BJ (cell line): ENCODE measurements at regions not wholly inside any gene's neighbourhood (a gene's known extent, or its start where the extent isn't known, plus 50 kb on each side); places are given as distances from the start of the nearest gene placed in this dataset.

ENCODE experiments used
- CTCF ChIA-PET: fragments of 350-600 bp; formaldehyde crosslinking; extraction: SDS; loops from one replicate; lab custom pipeline; 2021; ENCODE audit warnings: antibody characterized with exemption, inconsistent platforms; lab: Yijun Ruan, JAX
- POLR2A ChIA-PET: fragments of 300-600 bp; sonication (Branson Sonifier 250); formaldehyde crosslinking; extraction: SDS; loops from one replicate; lab custom pipeline; 2021; ENCODE audit warnings: antibody characterized with exemption; lab: Charles Lee
- DNase-seq: peaks from one replicate; pipeline ENCODE4 v3.0.0-alpha.2; 2011; ENCODE audit warnings: low read depth
- H3K27me3 ChIP-seq: 2 replicates; pipeline ENCODE4 v1.6.0; 2011; ENCODE audit warnings: low read length; ENCODE audit not compliant: control insufficient read depth, insufficient read depth
- H3K36me3 ChIP-seq: 2 replicates; pipeline ENCODE4 v1.5.1; 2011; ENCODE audit warnings: low read length; ENCODE audit not compliant: control insufficient read depth, insufficient read depth
- H3K4me3 ChIP-seq: 2 replicates; pipeline ENCODE4 v1.5.1; 2011; ENCODE audit warnings: low read depth, mild to moderate bottlenecking, control low read depth, low read length
- TF ChIP-seq, protein P1 (sequence below): IDR thresholded peaks from 2 replicates; pipeline ENCODE4 v1.5.1; 2011; ENCODE audit warnings: low read depth, mild to moderate bottlenecking, control low read depth, inconsistent platforms, low read length, moderate library complexity; ENCODE audit not compliant: insufficient read depth

DNA sequence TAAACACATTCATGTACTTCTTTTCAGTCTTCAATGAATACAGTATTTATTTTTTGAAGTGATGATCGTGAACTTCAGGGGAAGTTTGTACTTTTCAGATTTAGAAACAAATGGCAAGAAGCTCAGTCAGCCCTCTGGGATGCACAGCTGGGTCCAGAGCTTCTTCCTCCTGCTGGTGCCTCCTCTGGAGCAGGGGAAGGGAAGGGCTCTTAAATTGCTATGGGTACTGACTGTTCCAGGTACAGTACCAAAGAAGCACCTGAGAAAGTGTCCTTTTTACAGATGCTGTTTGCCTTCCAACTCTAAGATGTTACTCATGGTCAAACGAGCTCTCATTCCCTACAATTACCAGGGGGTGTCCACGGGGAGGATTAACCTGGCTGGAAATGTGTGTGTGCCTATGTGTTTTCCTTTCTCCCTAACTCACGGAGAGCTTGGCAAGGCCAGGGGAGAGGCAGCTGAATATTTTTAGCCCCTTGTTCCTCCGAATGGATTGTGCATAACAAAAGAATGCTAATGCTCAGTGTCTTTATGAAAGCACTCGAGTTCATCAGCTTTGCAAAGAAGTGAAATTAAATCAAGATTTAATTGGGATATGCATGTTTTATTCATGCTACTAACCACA, 313.7 kb upstream of the CADM1 start:
- TF ChIP-seq, protein P1, sequence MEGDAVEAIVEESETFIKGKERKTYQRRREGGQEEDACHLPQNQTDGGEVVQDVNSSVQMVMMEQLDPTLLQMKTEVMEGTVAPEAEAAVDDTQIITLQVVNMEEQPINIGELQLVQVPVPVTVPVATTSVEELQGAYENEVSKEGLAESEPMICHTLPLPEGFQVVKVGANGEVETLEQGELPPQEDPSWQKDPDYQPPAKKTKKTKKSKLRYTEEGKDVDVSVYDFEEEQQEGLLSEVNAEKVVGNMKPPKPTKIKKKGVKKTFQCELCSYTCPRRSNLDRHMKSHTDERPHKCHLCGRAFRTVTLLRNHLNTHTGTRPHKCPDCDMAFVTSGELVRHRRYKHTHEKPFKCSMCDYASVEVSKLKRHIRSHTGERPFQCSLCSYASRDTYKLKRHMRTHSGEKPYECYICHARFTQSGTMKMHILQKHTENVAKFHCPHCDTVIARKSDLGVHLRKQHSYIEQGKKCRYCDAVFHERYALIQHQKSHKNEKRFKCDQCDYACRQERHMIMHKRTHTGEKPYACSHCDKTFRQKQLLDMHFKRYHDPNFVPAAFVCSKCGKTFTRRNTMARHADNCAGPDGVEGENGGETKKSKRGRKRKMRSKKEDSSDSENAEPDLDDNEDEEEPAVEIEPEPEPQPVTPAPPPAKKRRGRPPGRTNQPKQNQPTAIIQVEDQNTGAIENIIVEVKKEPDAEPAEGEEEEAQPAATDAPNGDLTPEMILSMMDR: no peak
- Histone ChIP-seq H3K27me3 (no peaks in the 10 kb centered on the region), H3K4me3 (no peak overlapping the region), H3K36me3 (no peaks in the 10 kb centered on the region)
- CTCF ChIA-PET: interaction anchor here (0.7 kb wide), 1 partner anchor 12 kb away, joined by 3 read pairs; no protein-coding TSS in a partner anchor
- POLR2A ChIA-PET: no interaction called here
- DNase-seq: no peak

DNA sequence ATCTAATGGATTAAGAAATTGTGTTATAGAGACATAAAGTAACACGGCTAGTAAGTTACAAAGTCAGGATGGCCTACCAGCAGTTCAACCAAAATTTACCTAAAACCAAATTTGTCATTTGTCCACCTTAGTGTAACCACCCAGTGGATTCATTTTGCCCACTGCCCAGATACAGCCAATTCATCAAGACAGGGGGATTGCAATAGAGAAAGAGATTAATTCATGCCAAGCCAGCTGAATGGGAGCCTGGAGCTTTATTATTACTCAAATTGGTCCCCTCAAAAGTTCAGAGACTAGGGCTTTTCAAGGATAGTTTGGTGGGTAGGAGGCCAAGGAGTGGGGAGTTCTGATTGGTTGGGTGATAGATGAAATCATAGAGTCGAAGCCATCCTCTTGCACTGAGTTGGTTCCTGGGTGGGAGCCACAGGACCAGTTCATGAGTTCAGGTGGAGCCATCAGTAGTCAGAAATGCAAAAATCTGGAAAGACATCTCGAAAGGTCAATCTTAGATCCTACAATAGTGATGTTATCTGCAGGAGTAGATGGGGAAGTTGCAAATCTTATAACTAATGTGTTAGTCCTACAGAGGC, 304.2 kb upstream of the CADM1 start:
- ChIA-PET POLR2A (no interaction called here), CTCF (no interaction called here)
- TF ChIP-seq, protein P1: no peak
- H3K36me3 ChIP-seq: no peaks in the 10 kb centered on the region
- no peak for DNase-seq
- H3K27me3 ChIP-seq: no peaks in the 10 kb centered on the region
- H3K4me3 ChIP-seq: no peak overlapping the region

DNA sequence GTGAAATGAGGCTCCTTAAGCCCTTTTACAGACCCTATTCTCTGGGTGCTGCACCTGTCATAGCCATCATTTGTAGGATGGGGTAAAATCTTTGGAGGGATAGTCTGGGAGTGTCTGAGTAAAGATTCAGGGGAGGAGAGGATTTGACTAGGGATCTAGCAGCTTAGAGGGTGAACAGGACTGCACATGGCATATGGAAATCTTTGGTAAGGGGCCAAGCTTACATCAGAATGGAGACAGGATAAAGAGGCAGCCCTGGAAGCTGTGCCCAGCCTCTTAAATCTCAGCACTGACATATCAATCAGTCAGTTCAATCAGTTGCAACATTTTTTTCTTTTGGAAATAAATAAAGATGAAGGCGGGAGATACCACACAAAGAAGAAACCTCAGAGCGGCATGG, 301.8 kb upstream of the CADM1 start:
- ChIA-PET POLR2A (no interaction called here), CTCF (interaction anchor here (0.8 kb wide), 1 partner anchor 12 kb away, joined by 3 read pairs; no protein-coding TSS in a partner anchor)
- no peak overlapping the region for H3K4me3 ChIP-seq
- TF ChIP-seq, protein P1: no peak
- DNase-seq: no peak
- H3K36me3 ChIP-seq: no peaks in the 10 kb centered on the region
- H3K27me3 ChIP-seq: no peaks in the 10 kb centered on the region

DNA sequence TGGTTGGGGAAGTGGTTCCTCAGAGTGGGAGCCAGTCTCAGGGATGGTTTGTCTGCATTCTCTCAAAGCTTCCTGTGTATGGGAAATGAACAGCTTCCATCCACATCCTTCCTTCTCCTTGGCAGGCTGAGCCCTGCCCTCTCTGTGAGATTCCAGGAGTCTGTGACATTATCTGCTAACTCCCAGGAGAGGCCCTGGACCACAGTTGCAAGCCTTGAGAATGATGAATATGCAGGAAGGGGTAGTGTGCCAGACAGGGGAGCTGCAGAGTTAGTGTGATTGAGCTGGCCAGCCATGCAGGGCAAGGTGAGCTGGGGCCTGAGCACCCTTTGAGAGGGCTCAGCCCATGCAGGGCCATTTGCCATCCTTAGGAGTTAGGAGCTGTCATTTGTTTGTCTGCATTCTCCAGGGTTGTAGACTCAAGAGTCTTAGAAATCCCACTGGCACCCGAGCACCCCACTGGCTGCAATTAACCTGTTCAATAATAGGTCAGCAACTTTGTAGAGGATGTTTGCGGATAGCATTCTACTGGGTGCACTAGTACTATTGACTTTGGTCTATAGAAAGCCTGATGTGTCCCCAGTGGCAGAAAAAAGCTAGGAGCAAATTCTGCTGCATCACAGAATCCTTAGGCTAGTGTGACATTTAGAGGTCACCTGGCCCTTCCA, 299.0 kb upstream of the CADM1 start:
- Histone ChIP-seq H3K36me3 (no peaks in the 10 kb centered on the region), H3K27me3 (no peaks in the 10 kb centered on the region), H3K4me3 (no peak overlapping the region)
- no peak for DNase-seq
- TF ChIP-seq, protein P1: no peak
- ChIA-PET CTCF (no interaction called here), POLR2A (no interaction called here)

DNA sequence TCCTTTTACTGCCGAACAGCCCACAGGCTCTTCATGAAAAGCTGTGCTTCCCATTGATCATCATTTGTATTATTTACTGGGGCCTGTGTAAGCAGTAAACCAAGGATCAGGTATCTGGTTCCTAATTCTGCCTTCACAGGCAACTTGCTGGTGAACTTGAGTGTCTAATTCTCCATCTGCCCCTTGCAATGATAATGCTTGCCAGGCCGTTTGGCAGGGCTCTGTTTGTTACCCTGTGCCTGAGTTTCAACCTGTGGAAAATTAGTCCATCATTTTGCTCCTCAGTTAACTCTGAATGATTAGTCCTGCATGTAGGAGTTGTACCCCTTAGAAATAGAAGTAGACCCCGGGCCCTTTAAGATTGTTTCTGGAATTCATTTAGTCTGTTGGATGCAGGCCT, 298.4 kb upstream of the CADM1 start:
- DNase-seq: no peak
- ChIA-PET POLR2A (no interaction called here), CTCF (no interaction called here)
- TF ChIP-seq, protein P1: no peak
- Histone ChIP-seq H3K27me3 (no peaks in the 10 kb centered on the region), H3K4me3 (no peak overlapping the region), H3K36me3 (no peaks in the 10 kb centered on the region)
